HepG2 (cell line): ENCODE measurements at regions not wholly inside any gene's neighbourhood (a gene's known extent, or its start where the extent isn't known, plus 50 kb on each side); places are given as distances from the start of the nearest gene placed in this dataset.

Source experiments
- ATAC-seq: fragments of 200-7000 bp; cut with Tn5 transposase; 3 replicates; pipeline ENCODE4 v1.9.1; 2020; ENCODE audit warnings: mild to moderate bottlenecking, moderate library complexity
- BruUV-seq: library from RNA; stranded (reverse); fragments of 400-500 nt; replicated peaks from 2 replicates; lab custom pipeline; 2021; lab: Mats Ljungman, UMichigan
- CTCF ChIA-PET: fragments of 300-600 bp; formaldehyde crosslinking; extraction: SDS; loops from one replicate; lab custom pipeline; 2021; ENCODE audit warnings: low total read pairs, inconsistent platforms, low intra/inter-chr PET ratio; lab: Yijun Ruan, JAX
- POLR2A ChIA-PET: fragments of 350-600 bp; sonication (Branson Sonifier 250); formaldehyde crosslinking; loops from one replicate; lab custom pipeline; 2020; ENCODE audit warnings: antibody characterized with exemption, inconsistent platforms; lab: Yijun Ruan, JAX
- DNase-seq: peaks from one replicate; pipeline ENCODE4 v3.0.0-alpha.2; 2015; ENCODE audit warnings: low spot score
- FAIRE-seq: peaks from 3 replicates; lab custom pipeline; 2011; peaks lifted over from hg19 to GRCh38; lab: Jason Lieb, UNC
- H2AFZ ChIP-seq: one replicate; pipeline ENCODE4 v1.6.1; 2011; ENCODE audit warnings: low read length, inconsistent platforms
- H3K27ac ChIP-seq: fragments of 300-600 bp; 3 replicates; pipeline ENCODE4 v1.8.0; 2011; ENCODE audit warnings: mixed run types, mild to moderate bottlenecking, mixed read lengths, low read length, inconsistent platforms; ENCODE audit not compliant: insufficient read depth; ENCODE audit errors: extremely low read length
- H3K27me3 ChIP-seq, 2 experiments: fragments of 200-600 bp in 1 of 2; 2 replicates in 1 of 2; 3 replicates in 1 of 2; pipeline versions ENCODE4 v1.6.0 to v1.8.0; 2011; ENCODE audit warnings: low read length in 2 of 2, mild to moderate bottlenecking in 2 of 2, moderate library complexity in 2 of 2, inconsistent platforms in 1 of 2; ENCODE audit not compliant: insufficient read depth in 2 of 2, control insufficient read depth in 1 of 2
- H3K36me3 ChIP-seq, 2 experiments: fragments of 200-600 bp in 1 of 2; replicated peaks in 1 of 2; 2 replicates in 1 of 2; 3 replicates in 1 of 2; pipeline versions ENCODE4 v1.5.1 to v1.8.0; 2011; ENCODE audit warnings: low read length in 2 of 2, inconsistent platforms in 1 of 2; ENCODE audit not compliant: insufficient read depth in 2 of 2, control insufficient read depth in 1 of 2
- H3K4me1 ChIP-seq: 2 replicates; pipeline ENCODE4 v1.5.1; 2012; ENCODE audit warnings: low read length, inconsistent platforms; ENCODE audit not compliant: insufficient read depth
- H3K4me2 ChIP-seq: 2 replicates; pipeline ENCODE4 v1.6.0; 2011; ENCODE audit warnings: low read depth, low read length, inconsistent platforms
- H3K4me3 ChIP-seq, 3 experiments: fragments of 200-600 bp in 1 of 3; sonication (generic), shearing (Covaris generic) in 1 of 3; replicated peaks in 1 of 3; 2 replicates each; pipeline ENCODE4 v1.5.1; 2011 to 2016; ENCODE audit warnings: low read length in 3 of 3, inconsistent platforms in 2 of 3, low read depth in 2 of 3, mild to moderate bottlenecking in 2 of 3, control low read depth in 1 of 3, mixed read lengths in 1 of 3; ENCODE audit not compliant: insufficient read depth in 1 of 3
- H3K79me2 ChIP-seq: one replicate; pipeline ENCODE4 v1.6.1; 2011; ENCODE audit warnings: low read length, inconsistent platforms; ENCODE audit not compliant: insufficient read depth
- H3K9ac ChIP-seq: 2 replicates; pipeline ENCODE4 v1.6.0; 2011; ENCODE audit warnings: mild to moderate bottlenecking, low read depth, low read length, inconsistent platforms; ENCODE audit not compliant: insufficient read depth
- H3K9me3 ChIP-seq: 2 replicates; pipeline ENCODE4 v1.5.1; 2012; ENCODE audit warnings: mild to moderate bottlenecking, low read length
- H4K20me1 ChIP-seq: 2 replicates; pipeline ENCODE4 v1.6.0; 2011; ENCODE audit warnings: inconsistent platforms, mild to moderate bottlenecking, low read length, moderate library complexity; ENCODE audit not compliant: insufficient read depth
- E2F1 ChIP-seq: sonication (generic); formaldehyde crosslinking; IDR thresholded peaks from 2 replicates; pipeline ENCODE4 v1.5.0; 2020; ENCODE audit warnings: missing genetic modification reagents
- PREB ChIP-seq: sonication (generic); formaldehyde crosslinking; IDR thresholded peaks from 2 replicates; pipeline ENCODE4 v1.4.0; 2020; ENCODE audit warnings: missing genetic modification reagents
- ZMAT3 ChIP-seq: sonication (generic); formaldehyde crosslinking; conservative IDR thresholded peaks from 2 replicates; pipeline ENCODE4 v1.7.0; 2021; ENCODE audit warnings: missing genetic modification reagents
- ZNF460 ChIP-seq: sonication (generic); formaldehyde crosslinking; IDR thresholded peaks from 2 replicates; pipeline ENCODE4 v1.5.1; 2020; ENCODE audit warnings: missing genetic modification reagents, mild to moderate bottlenecking, borderline replicate concordance
- ZNF710 ChIP-seq: sonication (generic); formaldehyde crosslinking; IDR thresholded peaks from 2 replicates; pipeline ENCODE4 v1.5.0; 2020; ENCODE audit warnings: mild to moderate bottlenecking, missing genetic modification reagents, borderline replicate concordance
- ZNF879 ChIP-seq: sonication (generic); formaldehyde crosslinking; IDR thresholded peaks from 2 replicates; pipeline ENCODE4 v1.8.1; 2023; ENCODE audit warnings: missing genetic modification reagents
- WGBS: methylation state at CpG from one replicate; pipeline ENCODE4 v1.1.6; 2017; ENCODE audit warnings: low lambda C conversion rate; 5-methylcytosine and 5-hydroxymethylcytosine counted together
- in situ Hi-C: cut with HindIII; loops from 2 replicates; pipeline ENCODE4 v1.10.0; 2017; ENCODE audit warnings: low pct_unique_long_range_greater_than_20kb; ENCODE audit not compliant: extremely low pct_ligation_motif_present
- intact Hi-C: fragments of 100-400 bp; cut with micrococcal nuclease; formaldehyde crosslinking; loops from one replicate; pipeline ENCODE4 v1.10.0; 2022; ENCODE audit not compliant: unreplicated experiment

- WGBS, result 33% methylated on average over 30 of the region's 45 CpGs
- Histone ChIP-seq H3K4me2 (no peak overlapping the region), H3K9me3 (no peaks in the 10 kb centered on the region), H3K36me3 (no peaks in the 10 kb centered on the region), H3K27ac (no peak overlapping the region), H2AFZ (no peak overlapping the region), H3K9ac (no peak overlapping the region), H4K20me1 (no peaks in the 10 kb centered on the region), H3K4me3 (no peak overlapping the region), H3K27me3 (no peaks in the 10 kb centered on the region; a peak in 1 of 5 replicates), H3K4me1 (no peaks in the 10 kb centered on the region), H3K79me2 (no peaks in the 10 kb centered on the region)
- in situ Hi-C loops (no loop called here), intact Hi-C loops (no loop called here)
- ChIA-PET CTCF (no interaction called here), POLR2A (interaction anchor here (1.4 kb wide), 1 partner anchor 10 kb away, joined by 3 read pairs; no protein-coding TSS in a partner anchor)
- BruUV-seq, result no TSS peak
- DNase-seq (no peak), ATAC-seq (no peak), FAIRE-seq (no peak)
- TF ChIP-seq ZMAT3 (CRISPR knock-in tag), result no peak
- no peak for TF ChIP-seq ZNF879 (CRISPR knock-in tag)
- no peak for TF ChIP-seq ZNF460 (CRISPR knock-in tag)
- no peak for TF ChIP-seq ZNF710 (CRISPR knock-in tag)
- no peak for TF ChIP-seq E2F1 (CRISPR knock-in tag)
- TF ChIP-seq PREB, result no peak
Measured at GRCh38 chr13:22837980-22838647, 342.7 kb upstream of the SGCG start.
